IMR-90 (cell line): ENCODE measurements at regions not wholly inside any gene's neighbourhood (a gene's known extent, or its start where the extent isn't known, plus 50 kb on each side); places are given as distances from the start of the nearest gene placed in this dataset.

ENCODE experiments used
- ATAC-seq: fragments of 200-7000 bp; cut with Tn5 transposase; 2 replicates; pipeline ENCODE4 v1.9.1; 2020; ENCODE audit warnings: low read depth, mild to moderate bottlenecking, moderate library complexity
- BruUV-seq: library from RNA; stranded (reverse); fragments of 400-500 nt; replicated peaks from 2 replicates; lab custom pipeline; 2021; lab: Mats Ljungman, UMichigan
- CTCF ChIA-PET: fragments of 300-600 bp; formaldehyde crosslinking; extraction: SDS; loops from one replicate; lab custom pipeline; 2021; ENCODE audit warnings: antibody characterized with exemption; lab: Yijun Ruan, JAX
- POLR2A ChIA-PET: fragments of 300-600 bp; sonication (Branson Sonifier 250); formaldehyde crosslinking; loops from one replicate; lab custom pipeline; 2022; ENCODE audit warnings: antibody characterized with exemption; ENCODE audit not compliant: unreplicated experiment; lab: Charles Lee
- DNase-seq: peaks from one replicate; pipeline ENCODE4 v3.0.0; 2013
- H2AFZ ChIP-seq: replicated peaks from 2 replicates; pipeline ENCODE3; 2013; ENCODE audit warnings: low read length, mild to moderate bottlenecking; ENCODE audit not compliant: poor library complexity
- H2AK5ac ChIP-seq: 2 replicates; pipeline ENCODE4 v1.6.1; 2013; ENCODE audit warnings: low read depth, low read length, inconsistent platforms
- H2AK9ac ChIP-seq: replicated peaks from 2 replicates; pipeline ENCODE3; 2013; ENCODE audit warnings: mild to moderate bottlenecking, low read depth, low read length, moderate library complexity; ENCODE audit not compliant: poor library complexity
- H2BK120ac ChIP-seq: 2 replicates; pipeline ENCODE4 v1.6.1; 2013; ENCODE audit warnings: low read depth, low read length, inconsistent platforms
- H2BK15ac ChIP-seq: 3 replicates; pipeline ENCODE4 v1.6.1; 2013; ENCODE audit warnings: low read depth, low read length, inconsistent platforms
- H2BK20ac ChIP-seq: 2 replicates; pipeline ENCODE4 v1.6.1; 2013; ENCODE audit warnings: low read depth, mild to moderate bottlenecking, inconsistent platforms, low read length, moderate library complexity
- H2BK5ac ChIP-seq: 2 replicates; pipeline ENCODE4 v1.6.1; 2013; ENCODE audit warnings: mild to moderate bottlenecking, low read depth, low read length, inconsistent platforms; ENCODE audit not compliant: poor library complexity, severe bottlenecking
- H3K14ac ChIP-seq: replicated peaks from 2 replicates; pipeline ENCODE4 v1.6.1; 2013; ENCODE audit warnings: low read depth, low read length, inconsistent platforms
- H3K18ac ChIP-seq: 2 replicates; pipeline ENCODE4 v1.6.1; 2013; ENCODE audit warnings: low read depth, low read length, control low read depth
- H3K23ac ChIP-seq: 2 replicates; pipeline ENCODE4 v1.6.1; 2013; ENCODE audit warnings: low read depth, low read length, inconsistent platforms
- H3K27ac ChIP-seq: 2 replicates; pipeline ENCODE4 v1.5.1; 2013; ENCODE audit warnings: mild to moderate bottlenecking, control low read depth, low read length; ENCODE audit not compliant: insufficient read depth
- H3K27me3 ChIP-seq: 2 replicates; pipeline ENCODE4 v1.6.1; 2013; ENCODE audit warnings: low read length; ENCODE audit not compliant: control insufficient read depth, insufficient read depth
- H3K36me3 ChIP-seq: 2 replicates; pipeline ENCODE4 v1.6.1; 2013; ENCODE audit warnings: low read length, mixed read lengths; ENCODE audit not compliant: control insufficient read depth, insufficient read depth
- H3K4ac ChIP-seq: 2 replicates; pipeline ENCODE4 v1.6.1; 2013; ENCODE audit warnings: low read depth, low read length, inconsistent platforms
- H3K4me1 ChIP-seq: 2 replicates; pipeline ENCODE4 v1.6.1; 2013; ENCODE audit warnings: low read length, mixed read lengths; ENCODE audit not compliant: control insufficient read depth, insufficient read depth
- H3K4me2 ChIP-seq: 2 replicates; pipeline ENCODE4 v1.6.1; 2013; ENCODE audit warnings: low read depth, mild to moderate bottlenecking, control low read depth, low read length, moderate library complexity
- H3K4me3 ChIP-seq: 2 replicates; pipeline ENCODE4 v1.5.1; 2013; ENCODE audit warnings: low read depth, mild to moderate bottlenecking, control low read depth, low read length, moderate library complexity; ENCODE audit not compliant: insufficient read depth
- H3K56ac ChIP-seq: 2 replicates; pipeline ENCODE4 v1.6.1; 2013; ENCODE audit warnings: low read length, inconsistent platforms; ENCODE audit not compliant: insufficient read depth; ENCODE audit errors: extremely low read depth
- H3K79me1 ChIP-seq, 2 experiments: 2 replicates each; pipeline ENCODE4 v1.6.1; 2013; ENCODE audit warnings: low read length in 2 of 2, inconsistent platforms in 1 of 2, low read depth in 1 of 2
- H3K9ac ChIP-seq: 2 replicates; pipeline ENCODE4 v1.6.1; 2013; ENCODE audit warnings: low read depth, low read length, control low read depth
- H3K9me1 ChIP-seq: 2 replicates; pipeline ENCODE4 v1.6.1; 2013; ENCODE audit warnings: low read length, inconsistent platforms; ENCODE audit not compliant: insufficient read depth
- H3K9me3 ChIP-seq: 2 replicates; pipeline ENCODE4 v1.6.1; 2013; ENCODE audit warnings: low read length; ENCODE audit not compliant: control insufficient read depth, insufficient read depth
- H4K20me1 ChIP-seq: 2 replicates; pipeline ENCODE4 v1.6.1; 2013; ENCODE audit warnings: low read length, inconsistent platforms; ENCODE audit not compliant: insufficient read depth
- H4K5ac ChIP-seq: 2 replicates; pipeline ENCODE4 v1.6.1; 2013; ENCODE audit warnings: mild to moderate bottlenecking, low read depth, low read length, control low read depth
- H4K8ac ChIP-seq, 2 experiments: 2 replicates each; pipeline ENCODE4 v1.6.1; 2013; ENCODE audit warnings: low read depth in 2 of 2, low read length in 2 of 2, control low read depth in 1 of 2, inconsistent platforms in 1 of 2
- H4K91ac ChIP-seq: 2 replicates; pipeline ENCODE4 v1.6.1; 2013; ENCODE audit warnings: low read depth, low read length, inconsistent platforms; ENCODE audit not compliant: insufficient read depth
- BHLHE40 ChIP-seq: fragments of 150-350 bp; IDR thresholded peaks from 2 replicates; pipeline ENCODE4 v1.6.1; 2016; ENCODE audit warnings: mild to moderate bottlenecking, low read depth, low read length
- CEBPB ChIP-seq: IDR thresholded peaks from 2 replicates; pipeline ENCODE4 v1.6.1; 2012; ENCODE audit warnings: low read depth, low read length, improper control_type of control experiment
- ELK1 ChIP-seq: fragments of 150-350 bp; IDR thresholded peaks from 2 replicates; pipeline ENCODE4 v1.6.1; 2016; ENCODE audit warnings: low read depth, mild to moderate bottlenecking, low read length, moderate library complexity, borderline replicate concordance
- MAZ ChIP-seq: IDR thresholded peaks from 2 replicates; pipeline ENCODE4 v1.6.1; 2012; ENCODE audit warnings: low read depth, mild to moderate bottlenecking, low read length, improper control_type of control experiment, moderate library complexity, borderline replicate concordance
- RAD21 ChIP-seq: IDR thresholded peaks from 2 replicates; pipeline ENCODE4 v1.6.1; 2012; ENCODE audit warnings: low read length, improper control_type of control experiment
- RCOR1 ChIP-seq: IDR thresholded peaks from 2 replicates; pipeline ENCODE4 v1.6.1; 2012; ENCODE audit warnings: mild to moderate bottlenecking, low read length, improper control_type of control experiment; ENCODE audit not compliant: insufficient replicate concordance
- RFX5 ChIP-seq: IDR thresholded peaks from 2 replicates; pipeline ENCODE4 v1.8.0; 2012; ENCODE audit warnings: low read depth, mild to moderate bottlenecking, low read length, moderate library complexity
- USF2 ChIP-seq: fragments of 150-350 bp; IDR thresholded peaks from 2 replicates; pipeline ENCODE4 v1.6.1; 2017; ENCODE audit warnings: mild to moderate bottlenecking, antibody characterized with exemption, low read length, low read depth
- WGBS, 2 experiments: methylation state at CpG; one replicate each; pipeline versions ENCODE4 v1.1.5 to v1.1.7; 2013; ENCODE audit warnings: missing lambda C conversion rate in 2 of 2; ENCODE audit not compliant: insufficient read length in 1 of 2; ENCODE audit errors: extremely low coverage in 2 of 2; 5-methylcytosine and 5-hydroxymethylcytosine counted together
- dilution Hi-C: fragments of 300-500 bp; cut with HindIII; formaldehyde crosslinking; loops from one replicate; pipeline ENCODE4 v1.14.3; 2018; ENCODE audit warnings: low sequenced_read_pairs; ENCODE audit not compliant: unreplicated experiment
- in situ Hi-C: fragments of 300-500 bp; cut with MboI; formaldehyde crosslinking; loops from 3 replicates; pipeline ENCODE4 v1.14.3; 2019; ENCODE audit warnings: low sequenced_read_pairs, inconsistent platforms, mixed read lengths
- intact Hi-C: fragments of 100-400 bp; cut with micrococcal nuclease; formaldehyde crosslinking; loops from 2 replicates; pipeline ENCODE4 v1.10.0; 2022

GRCh38 chr13:107576430-107576829 is 638.9 kb downstream of the LIG4 start:
- no TSS peak for BruUV-seq
- H3K27me3 ChIP-seq = no peaks in the 10 kb centered on the region
- H3K9me3 ChIP-seq = no peaks in the 10 kb centered on the region
- no CpG with 5 or more reads among the region's 1 CpG for WGBS, 2 experiments
- no peak overlapping the region for H3K4ac ChIP-seq
- TF ChIP-seq USF2 (no peak), RCOR1 (no peak), MAZ (no peak), ELK1 (no peak), CEBPB (no peak), RAD21 (no peak), BHLHE40 (no peak), RFX5 (no peak)
- dilution Hi-C loops = no loop called here
- H2AFZ ChIP-seq = no peak overlapping the region
- H3K56ac ChIP-seq = no peak overlapping the region
- no peaks in the 10 kb centered on the region for H3K4me1 ChIP-seq
- H3K18ac ChIP-seq = no peak overlapping the region
- no peak overlapping the region for H2BK5ac ChIP-seq
- no peak overlapping the region for H2BK20ac ChIP-seq
- H2BK15ac ChIP-seq = no peak overlapping the region
- DNase-seq (peak; percentile 35), ATAC-seq (no peak)
- ChIA-PET CTCF (no interaction called here), POLR2A (no interaction called here)
- no peak overlapping the region for H2AK9ac ChIP-seq
- no peak overlapping the region for H2BK120ac ChIP-seq
- no peak overlapping the region for H3K23ac ChIP-seq
- no peak overlapping the region for H3K4me3 ChIP-seq
- 0 out of 2 replicates have a peak, but pooled peaks cover 2% of the 10 kb centered on the region for H4K20me1 ChIP-seq
- H4K8ac ChIP-seq = no peak overlapping the region
- no peak overlapping the region for H4K91ac ChIP-seq
- no peaks in the 10 kb centered on the region for H3K9me1 ChIP-seq
- H3K27ac ChIP-seq = no peak overlapping the region
- H3K9ac ChIP-seq = no peak overlapping the region
- no peak overlapping the region for H3K14ac ChIP-seq
- H3K36me3 ChIP-seq = no peaks in the 10 kb centered on the region
- in situ Hi-C loops = no loop called here
- H3K79me1 ChIP-seq = peaks cover 25 to 50% of the 10 kb centered on the region in 2 experiments
- H3K4me2 ChIP-seq = no peak overlapping the region
- intact Hi-C loops = loop anchor here (10.0 kb wide), 1 partner anchor 362 kb away; no protein-coding TSS in a partner anchor
- H4K5ac ChIP-seq = no peak overlapping the region
- H2AK5ac ChIP-seq = no peak overlapping the region
